ENCODE measurements at regions not wholly inside any gene's neighbourhood (a gene's known extent, or its start where the extent isn't known, plus 50 kb on each side); places are given as distances from the start of the nearest gene placed in this dataset.

DNA sequence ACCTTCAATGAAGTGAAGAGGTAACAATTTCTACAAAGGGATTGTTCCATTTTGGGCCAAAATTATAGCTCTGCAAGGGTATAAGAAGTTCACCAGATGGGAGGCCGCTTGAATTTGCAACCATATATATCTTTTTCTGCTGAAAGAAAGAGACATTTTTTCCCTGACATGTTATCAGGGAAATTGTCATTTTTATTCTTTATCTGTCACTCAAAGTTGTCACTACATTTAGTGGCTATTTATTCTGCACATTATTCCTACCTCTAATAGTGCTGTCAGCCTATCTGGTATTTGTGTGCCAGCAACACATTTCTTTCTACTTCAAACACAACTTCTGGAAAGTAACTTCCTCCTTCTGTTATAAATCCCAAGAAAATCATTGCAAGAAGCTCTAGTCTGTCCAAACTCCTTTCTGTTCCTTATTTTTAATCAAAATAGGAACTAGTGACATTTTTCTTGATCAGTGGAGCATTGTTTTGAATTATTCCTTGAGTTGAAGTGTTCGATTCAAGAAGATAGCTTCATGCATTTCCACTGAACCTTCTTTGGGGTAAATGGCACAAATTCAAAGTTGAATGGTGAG is 137.9 kb upstream of the ATP2B1 start:
- peaks cover 0 to 49% (median 7%) of the 10 kb centered on the region in 10 experiments; a peak in 10 of 20 replicates for H3K4me1 ChIP-seq

GRCh38 chr12:89845767-89846166 is 137.1 kb upstream of the ATP2B1 start:
- Histone ChIP-seq H3K27me3 (no peaks in the 10 kb centered on the region), H4K20me1 (no peaks in the 10 kb centered on the region), H3K4me1 (peaks cover 0 to 49% (median 7%) of the 10 kb centered on the region in 10 experiments; a peak in 10 of 20 replicates), H3K4me2 (peak overlapping the region in 3 of 11 experiments; percentile 65 to 71 (median 69); a peak in 4 of 22 replicates), H3K9ac (no peak overlapping the region), H3K36me3 (no peaks in the 10 kb centered on the region), H3K27ac (peak overlapping the region in 2 of 11 experiments; percentile 42 to 73; a peak in 2 of 22 replicates), H3K9me3 (replicated peaks in 1 of 11) (no peaks in the 10 kb centered on the region), H3K4me3 (no peak overlapping the region)
- TF ChIP-seq Cebpa-rat (IDR thresholded peaks at IDR 0.05), result no peak

More for the DNA sequence above, 137.9 kb upstream of the ATP2B1 start:
- Histone ChIP-seq H3K9me3 (replicated peaks in 1 of 11) (no peaks in the 10 kb centered on the region), H3K27me3 (no peaks in the 10 kb centered on the region), H3K4me3 (no peak overlapping the region), H3K4me2 (peak overlapping the region in 6 of 11 experiments; percentile 0 to 71 (median 50); a peak in 11 of 22 replicates), H3K36me3 (no peaks in the 10 kb centered on the region), H4K20me1 (no peaks in the 10 kb centered on the region), H3K9ac (peak overlapping the region in 1 of 11 experiments; percentile 44; a peak in 1 of 22 replicates), H3K27ac (peak overlapping the region in 5 of 11 experiments; percentile 19 to 73 (median 53); a peak in 8 of 22 replicates)
- TF ChIP-seq Cebpa-rat (IDR thresholded peaks at IDR 0.05), result no peak

DNA sequence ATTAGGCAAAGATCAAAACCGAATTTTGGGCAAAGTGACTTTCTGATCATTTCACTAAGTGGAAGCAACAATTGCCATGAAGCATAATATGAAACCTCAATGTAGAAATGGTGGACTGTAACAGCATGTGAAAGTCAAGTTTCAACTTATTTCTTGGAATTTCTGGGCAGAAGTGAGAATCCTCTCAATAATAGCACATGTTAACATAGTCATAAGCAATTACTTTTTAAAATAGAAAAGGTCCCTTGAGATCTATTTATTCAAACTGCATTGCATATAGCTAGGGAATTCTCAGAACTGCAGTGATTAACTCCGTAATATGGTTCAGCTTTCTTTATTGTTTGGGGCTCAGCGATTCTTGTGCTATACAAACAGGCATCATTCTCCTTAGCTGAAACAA is 136.7 kb upstream of the ATP2B1 start:
- H3K4me2 ChIP-seq, result peak overlapping the region in 2 of 11 experiments; percentile 65 to 69; a peak in 4 of 22 replicates
- no peak for TF ChIP-seq Cebpa-rat (IDR thresholded peaks at IDR 0.05)
- no peak overlapping the region for H3K9ac ChIP-seq
- no peaks in the 10 kb centered on the region for H4K20me1 ChIP-seq
- no peaks in the 10 kb centered on the region for H3K27me3 ChIP-seq
- no peak overlapping the region for H3K4me3 ChIP-seq
- peak overlapping the region in 2 of 11 experiments; percentile 42 to 73; a peak in 2 of 22 replicates for H3K27ac ChIP-seq
- H3K36me3 ChIP-seq, result no peaks in the 10 kb centered on the region
- peaks cover 0 to 49% (median 7%) of the 10 kb centered on the region in 10 experiments; a peak in 10 of 20 replicates for H3K4me1 ChIP-seq
- no peaks in the 10 kb centered on the region for H3K9me3 ChIP-seq (replicated peaks in 1 of 11)

- no peaks in the 10 kb centered on the region for H3K36me3 ChIP-seq
- TF ChIP-seq Cebpa-rat (IDR thresholded peaks at IDR 0.05), result no peak
Measured at GRCh38 chr12:89844539-89844938, 135.9 kb upstream of the ATP2B1 start.

GRCh38 chr12:89840162-89840922 is 131.7 kb upstream of the ATP2B1 start:
- no peak overlapping the region for H3K27ac ChIP-seq
- no peaks in the 10 kb centered on the region for H3K27me3 ChIP-seq
- no peak overlapping the region for H3K4me2 ChIP-seq
- peaks cover 0 to 41% (median 0%) of the 10 kb centered on the region in 10 experiments; a peak in 7 of 20 replicates for H3K4me1 ChIP-seq
- H3K9ac ChIP-seq, result no peak overlapping the region
- no peak overlapping the region for H3K4me3 ChIP-seq
- TF ChIP-seq Cebpa-rat (IDR thresholded peaks at IDR 0.05), result no peak
- no peaks in the 10 kb centered on the region for H3K9me3 ChIP-seq (replicated peaks in 1 of 11)
- no peaks in the 10 kb centered on the region for H3K36me3 ChIP-seq
- H4K20me1 ChIP-seq, result no peaks in the 10 kb centered on the region

More at GRCh38 chr12:89844539-89844938, 135.9 kb upstream of the ATP2B1 start:
- Histone ChIP-seq H3K9me3 (replicated peaks in 1 of 11) (no peaks in the 10 kb centered on the region), H3K4me1 (peaks cover 0 to 42% (median 7%) of the 10 kb centered on the region in 10 experiments; a peak in 10 of 20 replicates), H4K20me1 (no peaks in the 10 kb centered on the region), H3K4me3 (no peak overlapping the region), H3K4me2 (peak overlapping the region in 2 of 11 experiments; percentile 65 to 69; a peak in 2 of 22 replicates), H3K9ac (no peak overlapping the region), H3K27me3 (no peaks in the 10 kb centered on the region), H3K27ac (peak overlapping the region in 1 of 11 experiments; percentile 42; a peak in 2 of 22 replicates)

GRCh38 chr12:89839444-89839843 is 130.8 kb upstream of the ATP2B1 start:
- no peak overlapping the region for H3K27ac ChIP-seq
- no peaks in the 10 kb centered on the region for H3K36me3 ChIP-seq
- H4K20me1 ChIP-seq, result no peaks in the 10 kb centered on the region
- H3K4me1 ChIP-seq, result peaks cover 0 to 42% (median 0%) of the 10 kb centered on the region in 10 experiments; a peak in 7 of 20 replicates
- H3K4me3 ChIP-seq, result no peak overlapping the region
- TF ChIP-seq Cebpa-rat (IDR thresholded peaks at IDR 0.05), result no peak
- H3K27me3 ChIP-seq, result no peaks in the 10 kb centered on the region
- no peaks in the 10 kb centered on the region for H3K9me3 ChIP-seq (replicated peaks in 1 of 11)
- H3K4me2 ChIP-seq, result no peak overlapping the region
- no peak overlapping the region for H3K9ac ChIP-seq

DNA sequence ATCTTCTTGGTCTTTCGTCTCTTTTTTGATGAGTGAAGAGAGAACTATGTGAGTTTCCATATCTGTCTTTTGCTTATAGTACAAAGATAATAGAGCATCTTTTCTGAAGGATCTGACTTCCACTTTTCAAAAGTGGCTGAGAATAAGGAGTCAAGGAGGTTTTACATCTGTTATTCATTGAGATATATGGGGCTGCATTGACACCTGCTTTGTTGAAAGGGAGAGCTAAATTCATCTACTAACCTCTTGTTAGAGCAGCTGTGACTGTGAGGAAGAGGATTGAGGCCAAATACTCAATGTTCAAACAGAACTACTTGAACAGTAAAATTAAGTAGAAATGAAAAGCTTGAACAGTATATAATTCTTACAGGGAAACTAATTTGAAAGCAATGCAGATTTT is 130.2 kb upstream of the ATP2B1 start:
- Histone ChIP-seq H3K9ac (no peak overlapping the region), H3K4me1 (peaks cover 0 to 42% (median 0%) of the 10 kb centered on the region in 10 experiments; a peak in 7 of 20 replicates), H3K27ac (no peak overlapping the region), H4K20me1 (no peaks in the 10 kb centered on the region), H3K27me3 (no peaks in the 10 kb centered on the region), H3K9me3 (replicated peaks in 1 of 11) (no peaks in the 10 kb centered on the region), H3K4me3 (no peak overlapping the region), H3K4me2 (no peak overlapping the region), H3K36me3 (no peaks in the 10 kb centered on the region)
- TF ChIP-seq Cebpa-rat (IDR thresholded peaks at IDR 0.05), result no peak

GRCh38 chr12:89836026-89836425 is 127.4 kb upstream of the ATP2B1 start:
- Histone ChIP-seq H3K36me3 (no peaks in the 10 kb centered on the region), H3K27me3 (no peaks in the 10 kb centered on the region), H3K4me2 (peak overlapping the region in 4 of 11 experiments; percentile 35 to 77 (median 60); a peak in 6 of 22 replicates), H3K4me3 (no peak overlapping the region), H3K4me1 (peaks cover 0 to 54% (median 0%) of the 10 kb centered on the region in 10 experiments; a peak in 7 of 20 replicates), H3K27ac (peak overlapping the region in 2 of 11 experiments; percentile 7 to 68; a peak in 2 of 22 replicates), H3K9me3 (replicated peaks in 1 of 11) (no peaks in the 10 kb centered on the region), H4K20me1 (no peaks in the 10 kb centered on the region), H3K9ac (no peak overlapping the region)
- TF ChIP-seq Cebpa-rat (IDR thresholded peaks at IDR 0.05), result no peak

- H3K36me3 ChIP-seq, result no peaks in the 10 kb centered on the region
- H3K9me3 ChIP-seq (replicated peaks in 1 of 11), result no peaks in the 10 kb centered on the region
- no peak for TF ChIP-seq Cebpa-rat (IDR thresholded peaks at IDR 0.05)
- no peaks in the 10 kb centered on the region for H3K27me3 ChIP-seq
- H3K9ac ChIP-seq, result no peak overlapping the region
- no peak overlapping the region for H3K4me3 ChIP-seq
- H3K4me2 ChIP-seq, result peak overlapping the region in 4 of 11 experiments; percentile 2 to 77 (median 60); a peak in 6 of 22 replicates
- no peaks in the 10 kb centered on the region for H4K20me1 ChIP-seq
- H3K4me1 ChIP-seq, result peaks cover 0 to 56% (median 0%) of the 10 kb centered on the region in 10 experiments; a peak in 7 of 20 replicates
- H3K27ac ChIP-seq, result peak overlapping the region in 3 of 11 experiments; percentile 25 to 68 (median 49); a peak in 6 of 22 replicates
Measured at GRCh38 chr12:89834676-89835075, 126.0 kb upstream of the ATP2B1 start.

All from BLaER1 treated with 17β-estradiol and CSF1 and Interleukin-3, amounts not matched to agents 10 nM and 100 nM (cell line).